ENCODE measurements at regions not wholly inside any gene's neighbourhood (a gene's known extent, or its start where the extent isn't known, plus 50 kb on each side); places are given as distances from the start of the nearest gene placed in this dataset.

DNA sequence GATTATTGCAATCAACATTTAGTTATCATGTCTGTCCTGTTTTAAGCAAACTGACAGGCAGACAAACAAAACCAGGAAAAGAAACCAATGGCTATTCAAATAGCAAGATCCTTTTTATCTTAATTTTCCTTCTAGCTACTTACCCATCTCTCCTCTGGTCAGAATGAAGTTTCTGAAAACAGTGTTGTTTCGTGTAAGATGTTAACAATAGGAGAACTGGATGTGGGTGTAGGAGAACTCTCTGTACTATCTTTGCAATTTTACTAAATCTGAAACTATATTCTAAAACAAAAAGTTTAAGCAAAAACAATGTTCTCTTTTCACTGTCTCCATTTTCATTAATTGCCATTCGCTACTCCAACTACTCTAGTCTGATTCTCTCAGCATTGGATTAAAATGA, 726.4 kb downstream of the ZNF385D start (continued):
- TF ChIP-seq, protein P1, sequence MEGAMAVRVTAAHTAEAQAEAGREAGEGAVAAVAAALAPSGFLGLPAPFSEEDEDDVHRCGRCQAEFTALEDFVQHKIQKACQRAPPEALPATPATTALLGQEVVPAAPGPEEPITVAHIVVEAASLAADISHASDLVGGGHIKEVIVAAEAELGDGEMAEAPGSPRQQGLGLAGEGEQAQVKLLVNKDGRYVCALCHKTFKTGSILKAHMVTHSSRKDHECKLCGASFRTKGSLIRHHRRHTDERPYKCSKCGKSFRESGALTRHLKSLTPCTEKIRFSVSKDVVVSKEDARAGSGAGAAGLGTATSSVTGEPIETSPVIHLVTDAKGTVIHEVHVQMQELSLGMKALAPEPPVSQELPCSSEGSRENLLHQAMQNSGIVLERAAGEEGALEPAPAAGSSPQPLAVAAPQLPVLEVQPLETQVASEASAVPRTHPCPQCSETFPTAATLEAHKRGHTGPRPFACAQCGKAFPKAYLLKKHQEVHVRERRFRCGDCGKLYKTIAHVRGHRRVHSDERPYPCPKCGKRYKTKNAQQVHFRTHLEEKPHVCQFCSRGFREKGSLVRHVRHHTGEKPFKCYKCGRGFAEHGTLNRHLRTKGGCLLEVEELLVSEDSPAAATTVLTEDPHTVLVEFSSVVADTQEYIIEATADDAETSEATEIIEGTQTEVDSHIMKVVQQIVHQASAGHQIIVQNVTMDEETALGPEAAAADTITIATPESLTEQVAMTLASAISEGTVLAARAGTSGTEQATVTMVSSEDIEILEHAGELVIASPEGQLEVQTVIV (IDR thresholded peaks at IDR 0.05; ENCODE audit: borderline replicate concordance, partially characterized antibody): no peak
- TF ChIP-seq CBX3 (IDR thresholded peaks at IDR 0.05; ENCODE audit: borderline replicate concordance, low read depth) (no peak), ZBTB11 (CRISPR knock-in tag; IDR thresholded peaks at IDR 0.05) (no peak)
- TF ChIP-seq, protein P2, sequence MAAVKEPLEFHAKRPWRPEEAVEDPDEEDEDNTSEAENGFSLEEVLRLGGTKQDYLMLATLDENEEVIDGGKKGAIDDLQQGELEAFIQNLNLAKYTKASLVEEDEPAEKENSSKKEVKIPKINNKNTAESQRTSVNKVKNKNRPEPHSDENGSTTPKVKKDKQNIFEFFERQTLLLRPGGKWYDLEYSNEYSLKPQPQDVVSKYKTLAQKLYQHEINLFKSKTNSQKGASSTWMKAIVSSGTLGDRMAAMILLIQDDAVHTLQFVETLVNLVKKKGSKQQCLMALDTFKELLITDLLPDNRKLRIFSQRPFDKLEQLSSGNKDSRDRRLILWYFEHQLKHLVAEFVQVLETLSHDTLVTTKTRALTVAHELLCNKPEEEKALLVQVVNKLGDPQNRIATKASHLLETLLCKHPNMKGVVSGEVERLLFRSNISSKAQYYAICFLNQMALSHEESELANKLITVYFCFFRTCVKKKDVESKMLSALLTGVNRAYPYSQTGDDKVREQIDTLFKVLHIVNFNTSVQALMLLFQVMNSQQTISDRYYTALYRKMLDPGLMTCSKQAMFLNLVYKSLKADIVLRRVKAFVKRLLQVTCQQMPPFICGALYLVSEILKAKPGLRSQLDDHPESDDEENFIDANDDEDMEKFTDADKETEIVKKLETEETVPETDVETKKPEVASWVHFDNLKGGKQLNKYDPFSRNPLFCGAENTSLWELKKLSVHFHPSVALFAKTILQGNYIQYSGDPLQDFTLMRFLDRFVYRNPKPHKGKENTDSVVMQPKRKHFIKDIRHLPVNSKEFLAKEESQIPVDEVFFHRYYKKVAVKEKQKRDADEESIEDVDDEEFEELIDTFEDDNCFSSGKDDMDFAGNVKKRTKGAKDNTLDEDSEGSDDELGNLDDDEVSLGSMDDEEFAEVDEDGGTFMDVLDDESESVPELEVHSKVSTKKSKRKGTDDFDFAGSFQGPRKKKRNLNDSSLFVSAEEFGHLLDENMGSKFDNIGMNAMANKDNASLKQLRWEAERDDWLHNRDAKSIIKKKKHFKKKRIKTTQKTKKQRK (IDR thresholded peaks at IDR 0.05; ENCODE audit: low read depth, low read length): no peak
